Suprapubic skin (tissue), 3 donors: ENCODE measurements at regions not wholly inside any gene's neighbourhood (a gene's known extent, or its start where the extent isn't known, plus 50 kb on each side); places are given as distances from the start of the nearest gene placed in this dataset.

Source experiments
- EP300 ChIP-seq: sonication (generic); formaldehyde crosslinking; IDR thresholded peaks from one replicate; pipeline ENCODE4 v1.6.1; 2017; ENCODE audit warnings: antibody characterized with exemption
- TF ChIP-seq, protein P1 (sequence below), 2 donors: fragments of 200-600 bp in 1 of 2; fragments of 450-650 bp in 1 of 2; sonication (generic) in 1 of 2; IDR thresholded peaks; one replicate each; pipeline ENCODE4 v1.5.1; 2016 to 2019; ENCODE audit warnings: antibody characterized with exemption in 2 of 2, mild to moderate bottlenecking in 1 of 2, moderate library complexity in 1 of 2

DNA sequence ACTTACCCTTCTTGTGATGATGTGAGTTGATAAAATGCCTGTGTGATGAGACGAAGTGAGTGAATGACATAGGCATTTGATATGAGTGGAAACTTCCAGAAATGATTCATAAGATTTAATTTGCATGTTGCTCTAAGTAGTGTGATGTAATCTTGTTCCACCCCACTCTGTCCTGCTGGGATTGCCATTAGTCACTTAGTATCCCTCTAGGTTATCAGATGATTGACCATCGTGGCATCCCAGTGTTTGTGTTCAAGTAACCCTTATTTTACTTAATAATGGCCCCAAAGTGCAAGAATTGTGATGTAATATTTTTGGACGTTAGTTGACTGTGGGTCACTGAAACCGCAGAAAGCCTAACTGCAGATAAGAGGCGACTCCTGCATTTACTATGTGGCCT is 214.4 kb upstream of the DIO2 start:
- TF ChIP-seq, protein P1, sequence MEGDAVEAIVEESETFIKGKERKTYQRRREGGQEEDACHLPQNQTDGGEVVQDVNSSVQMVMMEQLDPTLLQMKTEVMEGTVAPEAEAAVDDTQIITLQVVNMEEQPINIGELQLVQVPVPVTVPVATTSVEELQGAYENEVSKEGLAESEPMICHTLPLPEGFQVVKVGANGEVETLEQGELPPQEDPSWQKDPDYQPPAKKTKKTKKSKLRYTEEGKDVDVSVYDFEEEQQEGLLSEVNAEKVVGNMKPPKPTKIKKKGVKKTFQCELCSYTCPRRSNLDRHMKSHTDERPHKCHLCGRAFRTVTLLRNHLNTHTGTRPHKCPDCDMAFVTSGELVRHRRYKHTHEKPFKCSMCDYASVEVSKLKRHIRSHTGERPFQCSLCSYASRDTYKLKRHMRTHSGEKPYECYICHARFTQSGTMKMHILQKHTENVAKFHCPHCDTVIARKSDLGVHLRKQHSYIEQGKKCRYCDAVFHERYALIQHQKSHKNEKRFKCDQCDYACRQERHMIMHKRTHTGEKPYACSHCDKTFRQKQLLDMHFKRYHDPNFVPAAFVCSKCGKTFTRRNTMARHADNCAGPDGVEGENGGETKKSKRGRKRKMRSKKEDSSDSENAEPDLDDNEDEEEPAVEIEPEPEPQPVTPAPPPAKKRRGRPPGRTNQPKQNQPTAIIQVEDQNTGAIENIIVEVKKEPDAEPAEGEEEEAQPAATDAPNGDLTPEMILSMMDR (IDR thresholded peaks at IDR 0.05) = no peak
- no peak for TF ChIP-seq EP300
